H1 (cell line): ENCODE measurements at regions not wholly inside any gene's neighbourhood (a gene's known extent, or its start where the extent isn't known, plus 50 kb on each side); places are given as distances from the start of the nearest gene placed in this dataset.

Source experiments
- CTCF ChIA-PET: fragments of 300-600 bp; sonication (Branson Sonifier 250); formaldehyde crosslinking; loops from one replicate; lab custom pipeline; 2021; ENCODE audit not compliant: partially characterized antibody; lab: Charles Lee
- POLR2A ChIA-PET: fragments of 300-600 bp; sonication (Branson Sonifier 250); formaldehyde crosslinking; loops from one replicate; lab custom pipeline; 2021; ENCODE audit warnings: inconsistent platforms; ENCODE audit not compliant: partially characterized antibody; lab: Charles Lee
- DNase-seq, 2 experiments: peaks; one replicate each; pipeline versions ENCODE4 v3.0.0 to v3.0.0-alpha.2; 2010 to 2022; ENCODE audit warnings: low spot score in 2 of 2, low read depth in 1 of 2, mixed read lengths in 1 of 2
- FAIRE-seq: peaks from 2 replicates; lab custom pipeline; 2011; peaks lifted over from hg19 to GRCh38; lab: Jason Lieb, UNC
- H2AFZ ChIP-seq: 2 replicates; pipeline ENCODE4 v1.8.1; 2012; ENCODE audit warnings: low read length, inconsistent platforms
- H2AK5ac ChIP-seq: 2 replicates; pipeline ENCODE4 v1.6.1; 2013; ENCODE audit warnings: low read depth, low read length
- H2BK120ac ChIP-seq: replicated peaks from 2 replicates; pipeline ENCODE3; 2013; ENCODE audit warnings: low read depth, low read length, inconsistent platforms
- H2BK12ac ChIP-seq: 2 replicates; pipeline ENCODE4 v1.6.1; 2013; ENCODE audit warnings: low read depth, low read length
- H2BK15ac ChIP-seq: 2 replicates; pipeline ENCODE4 v1.6.1; 2013; ENCODE audit warnings: low read length
- H2BK20ac ChIP-seq: 2 replicates; pipeline ENCODE4 v1.6.1; 2013; ENCODE audit warnings: low read length
- H2BK5ac ChIP-seq: 2 replicates; pipeline ENCODE4 v1.6.1; 2013; ENCODE audit warnings: low read depth, low read length
- H3K14ac ChIP-seq: 2 replicates; pipeline ENCODE4 v1.6.1; 2013; ENCODE audit warnings: inconsistent platforms; ENCODE audit not compliant: insufficient read length
- H3K18ac ChIP-seq: 2 replicates; pipeline ENCODE4 v1.6.1; 2013; ENCODE audit warnings: low read length; ENCODE audit errors: extremely low read depth
- H3K23ac ChIP-seq: 2 replicates; pipeline ENCODE4 v1.6.1; 2013; ENCODE audit warnings: inconsistent platforms; ENCODE audit not compliant: insufficient read length
- H3K23me2 ChIP-seq: 2 replicates; pipeline ENCODE4 v1.6.1; 2013; ENCODE audit warnings: low read depth, low read length
- H3K27ac ChIP-seq: 2 replicates; pipeline ENCODE4 v1.6.1; 2011; ENCODE audit warnings: low read depth, low read length, inconsistent platforms
- H3K27me3 ChIP-seq, 4 experiments: replicated peaks in 1 of 4; 1 replicate in 1 of 4; 2 replicates in 3 of 4; pipeline versions ENCODE4 v1.6.1 to v1.8.1; 2011 to 2013; ENCODE audit warnings: low read length in 3 of 4, mild to moderate bottlenecking in 3 of 4, inconsistent platforms in 2 of 4, mixed read lengths in 2 of 4, moderate library complexity in 1 of 4; ENCODE audit not compliant: control insufficient read depth in 3 of 4, insufficient read depth in 3 of 4; ENCODE audit errors: extremely low read depth in 1 of 4
- H3K36me3 ChIP-seq, 4 experiments: 2 replicates each; pipeline versions ENCODE4 v1.6.1 to v1.8.1; 2011 to 2013; ENCODE audit warnings: mild to moderate bottlenecking in 4 of 4, low read length in 3 of 4, moderate library complexity in 2 of 4, control low read depth in 1 of 4, inconsistent platforms in 1 of 4; ENCODE audit not compliant: insufficient read depth in 4 of 4, control insufficient read depth in 2 of 4
- H3K4ac ChIP-seq: replicated peaks from 2 replicates; pipeline ENCODE3; 2013; ENCODE audit warnings: low read length, low read depth, mixed read lengths, inconsistent platforms; ENCODE audit not compliant: insufficient read length
- H3K4me1 ChIP-seq, 4 experiments: replicated peaks in 1 of 4; 1 replicate in 1 of 4; 2 replicates in 3 of 4; pipeline versions ENCODE4 v1.6.1 to v1.8.1; 2011 to 2013; ENCODE audit warnings: low read length in 3 of 4, inconsistent platforms in 2 of 4, mixed read lengths in 1 of 4; ENCODE audit not compliant: insufficient read depth in 4 of 4, control insufficient read depth in 3 of 4
- H3K4me2 ChIP-seq, 2 experiments: 2 replicates each; pipeline versions ENCODE4 v1.6.1 to v1.8.1; 2011 to 2013; ENCODE audit warnings: low read depth in 2 of 2, low read length in 2 of 2, control low read depth in 1 of 2, inconsistent platforms in 1 of 2, mild to moderate bottlenecking in 1 of 2; ENCODE audit not compliant: insufficient read depth in 1 of 2
- H3K4me3 ChIP-seq, 4 experiments: fragments of 200-600, 300-600 bp in 1 of 4; sonication (generic), shearing (Covaris generic), sonication (Bioruptor Twin) in 1 of 4; 2 replicates each; pipeline versions ENCODE4 v1.5.1 to v1.8.1; 2011 to 2016; ENCODE audit warnings: low read length in 4 of 4, low read depth in 3 of 4, control low read depth in 2 of 4, inconsistent platforms in 2 of 4, mild to moderate bottlenecking in 2 of 4, mixed read lengths in 1 of 4, moderate library complexity in 1 of 4; ENCODE audit not compliant: insufficient read depth in 2 of 4; ENCODE audit errors: extremely low read depth in 1 of 4
- H3K56ac ChIP-seq: replicated peaks from 2 replicates; pipeline ENCODE3; 2013; ENCODE audit warnings: low read depth, mild to moderate bottlenecking, mixed read lengths, low read length, inconsistent platforms; ENCODE audit not compliant: insufficient read length
- H3K79me1 ChIP-seq: 2 replicates; pipeline ENCODE4 v1.6.1; 2013; ENCODE audit warnings: low read depth, low read length, control low read depth
- H3K79me2 ChIP-seq, 2 experiments: 2 replicates each; pipeline versions ENCODE4 v1.6.1 to v1.8.1; 2012 to 2013; ENCODE audit warnings: low read length in 2 of 2, mild to moderate bottlenecking in 2 of 2, inconsistent platforms in 1 of 2; ENCODE audit not compliant: insufficient read depth in 2 of 2, control insufficient read depth in 1 of 2
- H3K9ac ChIP-seq, 4 experiments: replicated peaks in 1 of 4; 1 replicate in 1 of 4; 2 replicates in 3 of 4; pipeline versions ENCODE4 v1.6.1 to v1.8.1; 2011 to 2013; ENCODE audit warnings: low read depth in 3 of 4, low read length in 3 of 4, control low read depth in 2 of 4, mild to moderate bottlenecking in 2 of 4, moderate library complexity in 2 of 4, inconsistent platforms in 1 of 4; ENCODE audit errors: extremely low read depth in 1 of 4
- H3K9me3 ChIP-seq, 2 experiments: 2 replicates each; pipeline versions ENCODE4 v1.6.1 to v1.8.1; 2012 to 2013; ENCODE audit warnings: mild to moderate bottlenecking in 2 of 2, moderate library complexity in 2 of 2, control low read depth in 1 of 2, inconsistent platforms in 1 of 2, low read depth in 1 of 2, low read length in 1 of 2, mixed read lengths in 1 of 2; ENCODE audit not compliant: insufficient read depth in 2 of 2
- H4K20me1 ChIP-seq, 2 experiments: replicated peaks in 1 of 2; 2 replicates each; pipeline versions ENCODE3 to v1.8.1; 2011 to 2013; ENCODE audit warnings: inconsistent platforms in 2 of 2, low read length in 2 of 2, mild to moderate bottlenecking in 1 of 2; ENCODE audit not compliant: insufficient read depth in 2 of 2, control insufficient read depth in 1 of 2
- H4K5ac ChIP-seq: 2 replicates; pipeline ENCODE4 v1.6.1; 2013; ENCODE audit warnings: low read length, low read depth, mixed read lengths, inconsistent platforms; ENCODE audit not compliant: insufficient read length
- H4K8ac ChIP-seq: 2 replicates; pipeline ENCODE4 v1.8.0; 2013; ENCODE audit warnings: mild to moderate bottlenecking, moderate library complexity, low read length, inconsistent platforms; ENCODE audit not compliant: insufficient read depth; ENCODE audit errors: extremely low read depth
- H4K91ac ChIP-seq: replicated peaks from 2 replicates; pipeline ENCODE3; 2013; ENCODE audit warnings: low read length, mixed read lengths, inconsistent platforms; ENCODE audit not compliant: insufficient read length
- BACH1 ChIP-seq: IDR thresholded peaks from 2 replicates; pipeline ENCODE4 v1.6.1; 2012; ENCODE audit warnings: low read length, improper control_type of control experiment
- CBX8 ChIP-seq: fragments of 300-800, 300-1000 bp; sonication (generic); IDR thresholded peaks from 2 replicates; pipeline ENCODE4 v1.7.1; 2016; ENCODE audit warnings: low read depth, low read length, borderline replicate concordance
- CTBP2 ChIP-seq: IDR thresholded peaks from 2 replicates; pipeline ENCODE4 v1.7.0; 2011; ENCODE audit warnings: borderline replicate concordance, mild to moderate bottlenecking, moderate library complexity, mixed read lengths, low read length; ENCODE audit not compliant: insufficient read depth, insufficient read length
- EGR1 ChIP-seq: IDR thresholded peaks from 2 replicates; pipeline ENCODE4 v1.6.1; 2011; ENCODE audit warnings: low read depth, low read length, borderline replicate concordance
- EZH2 ChIP-seq: fragments of 200-600 bp; sonication (generic); IDR thresholded peaks from 2 replicates; pipeline ENCODE4 v1.7.1; 2012; ENCODE audit warnings: low read depth, mild to moderate bottlenecking, moderate library complexity, low read length, inconsistent platforms; ENCODE audit not compliant: severe bottlenecking
- FOSL1 ChIP-seq: IDR thresholded peaks from 2 replicates; pipeline ENCODE4 v1.6.1; 2011; ENCODE audit warnings: mild to moderate bottlenecking, low read depth, low read length, moderate library complexity; ENCODE audit not compliant: insufficient read depth
- JUN ChIP-seq: IDR thresholded peaks from 2 replicates; pipeline ENCODE4 v1.6.1; 2011; ENCODE audit warnings: low read depth, mild to moderate bottlenecking, improper control_type of control experiment, low read length
- KDM1A ChIP-seq: fragments of 200-600, 300-600 bp; sonication (generic); IDR thresholded peaks from 2 replicates; pipeline ENCODE4 v1.7.1; 2016; ENCODE audit warnings: mild to moderate bottlenecking, low read length, borderline replicate concordance
- KDM4A ChIP-seq: IDR thresholded peaks from one replicate; pipeline ENCODE4 v1.7.1; 2012; ENCODE audit warnings: low read depth, mild to moderate bottlenecking, moderate library complexity, low read length, inconsistent platforms; ENCODE audit not compliant: severe bottlenecking
- POLR2A ChIP-seq, 2 experiments: IDR thresholded peaks; 1 replicate in 1 of 2; 2 replicates in 1 of 2; pipeline ENCODE4 v1.6.1; 2011; ENCODE audit warnings: low read depth in 2 of 2, low read length in 2 of 2, mild to moderate bottlenecking in 2 of 2; ENCODE audit errors: control extremely low read depth in 1 of 2
- RFX5 ChIP-seq: IDR thresholded peaks from 2 replicates; pipeline ENCODE4 v1.6.1; 2011; ENCODE audit warnings: low read depth, low read length, improper control_type of control experiment, borderline replicate concordance
- RNF2 ChIP-seq: fragments of 200-900, 300-1000 bp; sonication (generic); IDR thresholded peaks from 2 replicates; pipeline ENCODE4 v1.7.1; 2016; ENCODE audit warnings: borderline replicate concordance, low read depth, mild to moderate bottlenecking, antibody characterized with exemption, low read length; ENCODE audit not compliant: poor library complexity, severe bottlenecking; ENCODE audit errors: missing control alignments
- SIN3A ChIP-seq, 2 experiments: IDR thresholded peaks in 1 of 2; conservative IDR thresholded peaks in 1 of 2; 2 replicates each; pipeline ENCODE4 v1.6.1; 2011 to 2012; ENCODE audit warnings: low read length in 2 of 2, improper control_type of control experiment in 1 of 2, low read depth in 1 of 2, mild to moderate bottlenecking in 1 of 2
- SP1 ChIP-seq: IDR thresholded peaks from 2 replicates; pipeline ENCODE4 v1.6.1; 2011; ENCODE audit warnings: low read depth, low read length
- TCF12 ChIP-seq: IDR thresholded peaks from 2 replicates; pipeline ENCODE4 v1.6.1; 2011; ENCODE audit warnings: low read depth, mild to moderate bottlenecking, low read length
- TEAD4 ChIP-seq: IDR thresholded peaks from 2 replicates; pipeline ENCODE4 v1.6.1; 2012; ENCODE audit warnings: low read depth, low read length, inconsistent platforms, mixed read lengths

GRCh38 chr14:83799233-83799632, 1730.7 kb upstream of the FLRT2 start:
- no peak overlapping the region for H4K5ac ChIP-seq
- H3K14ac ChIP-seq = no peak overlapping the region
- H2BK15ac ChIP-seq = no peak overlapping the region
- H3K18ac ChIP-seq = no peak overlapping the region
- H3K4me1 ChIP-seq = no peaks in the 10 kb centered on the region
- H3K79me1 ChIP-seq = no peaks in the 10 kb centered on the region
- no peak for FAIRE-seq
- H3K23me2 ChIP-seq = no peaks in the 10 kb centered on the region
- H3K79me2 ChIP-seq = no peaks in the 10 kb centered on the region
- no peak overlapping the region for H4K8ac ChIP-seq
- H2BK120ac ChIP-seq = no peak overlapping the region
- H4K20me1 ChIP-seq = no peaks in the 10 kb centered on the region
- H2BK12ac ChIP-seq = no peak overlapping the region
- no peaks in the 10 kb centered on the region for H3K36me3 ChIP-seq
- H3K27ac ChIP-seq = no peak overlapping the region
- H3K9me3 ChIP-seq = no peaks in the 10 kb centered on the region
- CTCF ChIA-PET = interaction anchor here (0.5 kb wide), 1 partner anchor 207 kb away, joined by 4 read pairs; no protein-coding TSS in a partner anchor
- H3K4me2 ChIP-seq = no peak overlapping the region
- H3K56ac ChIP-seq = no peak overlapping the region
- H3K9ac ChIP-seq = no peak overlapping the region
- no peak overlapping the region for H3K4me3 ChIP-seq
- no peak overlapping the region for H2BK5ac ChIP-seq
- no peak overlapping the region for H2BK20ac ChIP-seq
- POLR2A ChIA-PET = no interaction called here
- H3K4ac ChIP-seq = no peak overlapping the region
- H4K91ac ChIP-seq = no peak overlapping the region
- H2AK5ac ChIP-seq = no peak overlapping the region
- no peaks in the 10 kb centered on the region for H3K27me3 ChIP-seq
- no peak overlapping the region for H3K23ac ChIP-seq
- DNase-seq = no peak
- H2AFZ ChIP-seq = no peak overlapping the region
- TF ChIP-seq CBX8 (no peak), POLR2A (IDR thresholded peaks at IDR 0.05; ENCODE audit: control extremely low read depth in 1 of 2, low read depth in 2 of 2, low read length in 2 of 2) (no peak), SP1 (no peak), FOSL1 (no peak), RFX5 (no peak), KDM1A (no peak), TCF12 (no peak), RNF2 (no peak), TEAD4 (no peak), KDM4A (no peak), SIN3A (conservative IDR thresholded peaks at IDR 0.05 in 1 of 2, IDR thresholded peaks at IDR 0.05 in 1 of 2; ENCODE audit: low read depth in 1 of 2, low read length in 2 of 2) (no peak), BACH1 (no peak), CTBP2 (no peak), EZH2 (no peak), JUN (no peak), EGR1 (no peak)
